ENCODE measurements at regions not wholly inside any gene's neighbourhood (a gene's known extent, or its start where the extent isn't known, plus 50 kb on each side); places are given as distances from the start of the nearest gene placed in this dataset.
"Not testable (repeated sequence)": the region's sequence is repeated elsewhere in the genome, so short reads cannot be mapped to it uniquely, and the experiment has no call there.

GRCh38 chr4:27123123-27123768 lies 262.6 kb downstream of the STIM2 start:
- no peak for DNase-seq

GRCh38 chr4:27123769-27124124 lies 263.1 kb downstream of the STIM2 start:
- no peak for DNase-seq

- not testable (repeated sequence) for DNase-seq
Measured at GRCh38 chr4:27126895-27127294, 266.3 kb downstream of the STIM2 start.

GRCh38 chr4:27128443-27128842 lies 267.8 kb downstream of the STIM2 start:
- no peak for DNase-seq

- no peak for DNase-seq
Measured at GRCh38 chr4:27129871-27130366, 269.3 kb downstream of the STIM2 start.

GRCh38 chr4:27132497-27132896 lies 271.9 kb downstream of the STIM2 start:
- DNase-seq = no peak

- no peak for DNase-seq
Measured at GRCh38 chr4:27140486-27140885, 279.8 kb downstream of the STIM2 start.

GRCh38 chr4:27141530-27141929 lies 280.9 kb downstream of the STIM2 start:
- no peak for DNase-seq

GRCh38 chr4:27142841-27143240 lies 282.2 kb downstream of the STIM2 start:
- no peak for DNase-seq

GRCh38 chr4:27145597-27145996 lies 285.0 kb downstream of the STIM2 start:
- no peak for DNase-seq

- no peak for DNase-seq
Measured at GRCh38 chr4:27148211-27148895, 287.7 kb downstream of the STIM2 start.

- no peak for DNase-seq
Measured at GRCh38 chr4:27149541-27150212, 289.0 kb downstream of the STIM2 start.

GRCh38 chr4:27152703-27153102 lies 292.1 kb downstream of the STIM2 start:
- DNase-seq = no peak

- DNase-seq = no peak
Measured at GRCh38 chr4:27154706-27155105, 294.1 kb downstream of the STIM2 start.

- no peak for DNase-seq
Measured at GRCh38 chr4:27161191-27161590, 300.6 kb downstream of the STIM2 start.

- no peak for DNase-seq
Measured at GRCh38 chr4:27168783-27169182, 308.1 kb downstream of the STIM2 start.

GRCh38 chr4:27173280-27173679 lies 312.6 kb downstream of the STIM2 start:
- no peak for DNase-seq

GRCh38 chr4:27176400-27176799 lies 315.8 kb downstream of the STIM2 start:
- DNase-seq = no peak

GRCh38 chr4:27176881-27177280 lies 316.2 kb downstream of the STIM2 start:
- DNase-seq = no peak

GRCh38 chr4:27178061-27178460 lies 317.4 kb downstream of the STIM2 start:
- DNase-seq = no peak

- no peak for DNase-seq
Measured at GRCh38 chr4:27181693-27182092, 321.1 kb downstream of the STIM2 start.

- DNase-seq = no peak
Measured at GRCh38 chr4:27182211-27182610, 321.6 kb downstream of the STIM2 start.

- no peak for DNase-seq
Measured at GRCh38 chr4:27184508-27185155, 324.0 kb downstream of the STIM2 start.

GRCh38 chr4:27186710-27187109 lies 326.1 kb downstream of the STIM2 start:
- no peak for DNase-seq

Data from stimulated activated CD4-positive, alpha-beta T cell treated with anti-CD3 and anti-CD28 coated beads, Interleukin-2, amount 100 ng/mL, for 48 hours (primary cell).